B cell (primary cell): ENCODE measurements at regions not wholly inside any gene's neighbourhood (a gene's known extent, or its start where the extent isn't known, plus 50 kb on each side); places are given as distances from the start of the nearest gene placed in this dataset.

Experiments
- ATAC-seq: fragments of 200-7000 bp; cut with Tn5 transposase; one replicate; pipeline ENCODE4 v1.10.0; 2021; ENCODE audit warnings: low read depth, mild to moderate bottlenecking, moderate number of reproducible peaks, moderate library complexity
- CTCF ChIA-PET: fragments of 350-600 bp; sonication (Branson Sonifier 250); formaldehyde crosslinking; loops from one replicate; lab custom pipeline; 2021; ENCODE audit warnings: antibody characterized with exemption, inconsistent platforms; lab: Charles Lee
- POLR2A ChIA-PET: fragments of 350-600 bp; sonication (Branson Sonifier 250); formaldehyde crosslinking; loops from one replicate; lab custom pipeline; 2021; ENCODE audit warnings: antibody characterized with exemption; lab: Charles Lee
- DNase-seq: peaks from one replicate; pipeline ENCODE4 v3.0.0; 2013
- H2AFZ ChIP-seq: 2 replicates; pipeline ENCODE4 v1.6.1; 2012; ENCODE audit warnings: mild to moderate bottlenecking, low read depth, low read length; ENCODE audit not compliant: insufficient read depth, poor library complexity, severe bottlenecking
- H3K27ac ChIP-seq, 2 donors: 1 replicate in 1 of 2; 2 replicates in 1 of 2; pipeline ENCODE4 v1.5.1; 2012 to 2013; ENCODE audit warnings: low read length in 2 of 2, mild to moderate bottlenecking in 2 of 2, moderate library complexity in 1 of 2
- H3K27me3 ChIP-seq, 4 experiments: fragments of 200-600 bp in 1 of 4; sonication (generic) in 1 of 4; replicated peaks in 1 of 4; 1 replicate in 2 of 4; 2 replicates in 2 of 4; pipeline versions ENCODE4 v1.6.1 to v1.7.0; 2013 to 2016; ENCODE audit warnings: low read length in 3 of 4, mild to moderate bottlenecking in 2 of 4, mixed read lengths in 1 of 4, moderate library complexity in 1 of 4; ENCODE audit not compliant: insufficient read depth in 4 of 4, control insufficient read depth in 3 of 4; ENCODE audit errors: control extremely low read depth in 1 of 4
- H3K36me3 ChIP-seq, 2 experiments: replicated peaks in 1 of 2; 1 replicate in 1 of 2; 2 replicates in 1 of 2; pipeline versions ENCODE4 v1.6.1 to v1.7.1; 2013; ENCODE audit warnings: low read length in 1 of 2; ENCODE audit not compliant: insufficient read depth in 2 of 2, control insufficient read depth in 1 of 2; ENCODE audit errors: control extremely low read depth in 1 of 2, extremely low read depth in 1 of 2
- H3K4me1 ChIP-seq, 2 donors: fragments of 200-600 bp in 1 of 2; sonication (generic) in 1 of 2; 1 replicate in 1 of 2; 2 replicates in 1 of 2; pipeline versions ENCODE4 v1.5.1 to v1.6.1; 2013 to 2017; ENCODE audit warnings: low read length in 2 of 2; ENCODE audit not compliant: control insufficient read depth in 2 of 2, insufficient read depth in 2 of 2
- H3K4me2 ChIP-seq: replicated peaks from 2 replicates; pipeline ENCODE3; 2012; ENCODE audit warnings: mild to moderate bottlenecking, low read depth, low read length; ENCODE audit not compliant: poor library complexity, severe bottlenecking
- H3K4me3 ChIP-seq, 5 experiments: fragments of 200-600 bp in 1 of 5; sonication (generic) in 1 of 5; 1 replicate in 3 of 5; 2 replicates in 2 of 5; pipeline versions ENCODE4 v1.5.1 to v1.7.0; 2011 to 2016; ENCODE audit warnings: low read length in 4 of 5, mild to moderate bottlenecking in 4 of 5, low read depth in 2 of 5, control low read depth in 1 of 5, moderate library complexity in 1 of 5; ENCODE audit not compliant: insufficient read depth in 1 of 5; ENCODE audit errors: control extremely low read depth in 1 of 5, extremely low read depth in 1 of 5
- H3K79me2 ChIP-seq: fragments of 200-600 bp; sonication (generic); one replicate; pipeline ENCODE4 v1.6.0; 2016; ENCODE audit warnings: low read length; ENCODE audit not compliant: control insufficient read depth, insufficient read depth
- H3K9ac ChIP-seq: fragments of 200-600 bp; sonication (generic); 2 replicates; pipeline ENCODE4 v1.6.1; 2017; ENCODE audit warnings: mild to moderate bottlenecking, low read length, moderate library complexity
- H3K9me3 ChIP-seq, 3 donors: one replicate each; pipeline versions ENCODE4 v1.6.1 to v1.7.1; 2013; ENCODE audit warnings: low read length in 2 of 3; ENCODE audit not compliant: control insufficient read depth in 2 of 3, insufficient read depth in 1 of 3; ENCODE audit errors: control extremely low read depth in 1 of 3
- H4K20me1 ChIP-seq: 2 replicates; pipeline ENCODE4 v1.6.0; 2012; ENCODE audit warnings: mild to moderate bottlenecking, low read length; ENCODE audit not compliant: insufficient read depth, control insufficient read depth, poor library complexity, severe bottlenecking
- H3K27ac Mint-ChIP-seq: one replicate; pipeline ENCODE4 v1.8.0; 2021; ENCODE audit warnings: mixed read lengths
- H3K27me3 Mint-ChIP-seq: one replicate; pipeline ENCODE4 v1.8.0; 2021; ENCODE audit warnings: mixed read lengths
- H3K4me1 Mint-ChIP-seq: one replicate; pipeline ENCODE4 v1.8.0; 2021; ENCODE audit warnings: mixed read lengths
- H3K4me3 Mint-ChIP-seq: one replicate; pipeline ENCODE4 v1.8.0; 2021; ENCODE audit warnings: mixed read lengths
- H3K9me3 Mint-ChIP-seq: one replicate; pipeline ENCODE4 v1.8.0; 2022; ENCODE audit warnings: mixed read lengths; ENCODE audit not compliant: insufficient read depth
- EZH2 ChIP-seq: IDR thresholded peaks from 2 replicates; pipeline ENCODE4 v1.6.1; 2012; ENCODE audit warnings: borderline replicate concordance, low read depth, mild to moderate bottlenecking, moderate library complexity, low read length; ENCODE audit not compliant: insufficient read depth, poor library complexity, severe bottlenecking
- WGBS: methylation state at CpG from one replicate; pipeline ENCODE4 v1.1.5; 2013; ENCODE audit warnings: missing lambda C conversion rate; ENCODE audit not compliant: insufficient coverage; 5-methylcytosine and 5-hydroxymethylcytosine counted together
- intact Hi-C: fragments of 100-400 bp; cut with micrococcal nuclease; formaldehyde crosslinking; loops from one replicate; pipeline ENCODE4 v1.10.0; 2022
- TF ChIP-seq, protein P1 (sequence below): fragments of 200-600 bp; IDR thresholded peaks from one replicate; pipeline ENCODE4 v1.8.0; 2022; ENCODE audit warnings: antibody characterized with exemption, mild to moderate bottlenecking

DNA sequence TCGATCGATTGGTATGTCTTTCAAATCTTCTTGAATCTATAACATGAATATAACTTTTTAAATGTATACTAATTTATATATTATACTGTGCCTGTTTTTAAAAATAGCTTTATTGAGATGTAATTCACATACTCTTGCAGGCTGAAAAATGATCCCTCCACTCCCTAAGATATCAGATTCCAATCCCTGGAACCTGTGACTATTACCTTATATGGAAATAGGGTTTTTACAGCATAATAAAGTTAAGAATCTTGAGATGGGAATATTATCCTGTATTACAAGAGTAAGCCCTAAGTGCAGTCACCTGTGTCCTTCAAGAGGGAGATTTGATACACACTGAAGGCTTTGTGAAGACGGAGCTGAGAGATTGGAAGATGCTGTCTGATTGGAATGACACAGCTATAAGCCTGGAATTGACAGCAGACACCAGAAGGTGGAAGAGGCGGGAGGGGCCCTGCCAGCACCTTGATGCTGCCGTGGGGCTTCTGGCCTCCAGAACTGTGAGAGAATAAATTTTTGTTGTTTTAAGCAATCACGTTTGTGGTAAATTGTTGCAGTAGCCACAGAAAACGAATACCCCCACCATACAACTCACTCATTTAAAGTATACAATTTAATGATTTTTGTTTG, 161.3 kb downstream of the RMI1 start:
- peaks cover 49% of the 10 kb centered on the region for H3K27me3 Mint-ChIP-seq
- H3K4me3 Mint-ChIP-seq: no peak overlapping the region
- ChIA-PET POLR2A (no interaction called here), CTCF (interaction anchor here (2.5 kb wide), 1 partner anchor 31 kb away, joined by 6 read pairs; no protein-coding TSS in a partner anchor)
- no peaks in the 10 kb centered on the region for H3K79me2 ChIP-seq
- 100% methylated on average over 2 of the region's 7 CpGs for WGBS
- no peak overlapping the region for H3K27ac Mint-ChIP-seq
- peaks cover 0 to 36% (median 17%) of the 10 kb centered on the region in 4 experiments for H3K27me3 ChIP-seq
- no peak overlapping the region for H2AFZ ChIP-seq
- TF ChIP-seq, protein P1, sequence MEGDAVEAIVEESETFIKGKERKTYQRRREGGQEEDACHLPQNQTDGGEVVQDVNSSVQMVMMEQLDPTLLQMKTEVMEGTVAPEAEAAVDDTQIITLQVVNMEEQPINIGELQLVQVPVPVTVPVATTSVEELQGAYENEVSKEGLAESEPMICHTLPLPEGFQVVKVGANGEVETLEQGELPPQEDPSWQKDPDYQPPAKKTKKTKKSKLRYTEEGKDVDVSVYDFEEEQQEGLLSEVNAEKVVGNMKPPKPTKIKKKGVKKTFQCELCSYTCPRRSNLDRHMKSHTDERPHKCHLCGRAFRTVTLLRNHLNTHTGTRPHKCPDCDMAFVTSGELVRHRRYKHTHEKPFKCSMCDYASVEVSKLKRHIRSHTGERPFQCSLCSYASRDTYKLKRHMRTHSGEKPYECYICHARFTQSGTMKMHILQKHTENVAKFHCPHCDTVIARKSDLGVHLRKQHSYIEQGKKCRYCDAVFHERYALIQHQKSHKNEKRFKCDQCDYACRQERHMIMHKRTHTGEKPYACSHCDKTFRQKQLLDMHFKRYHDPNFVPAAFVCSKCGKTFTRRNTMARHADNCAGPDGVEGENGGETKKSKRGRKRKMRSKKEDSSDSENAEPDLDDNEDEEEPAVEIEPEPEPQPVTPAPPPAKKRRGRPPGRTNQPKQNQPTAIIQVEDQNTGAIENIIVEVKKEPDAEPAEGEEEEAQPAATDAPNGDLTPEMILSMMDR: no peak
- TF ChIP-seq EZH2: no peak
- no peak for ATAC-seq
- H3K4me1 ChIP-seq: peaks cover 6 to 14% of the 10 kb centered on the region in 2 donors
- H3K4me1 Mint-ChIP-seq: peaks cover 18% of the 10 kb centered on the region
- no peak overlapping the region for H3K4me3 ChIP-seq
- no peak overlapping the region for H3K27ac ChIP-seq
- no peak overlapping the region for H3K9ac ChIP-seq
- no peaks in the 10 kb centered on the region for H4K20me1 ChIP-seq
- H3K36me3 ChIP-seq: no peaks in the 10 kb centered on the region
- H3K4me2 ChIP-seq: no peak overlapping the region
- no peak for DNase-seq
- intact Hi-C loops: no loop called here
- no peaks in the 10 kb centered on the region for H3K9me3 ChIP-seq
- H3K9me3 Mint-ChIP-seq: no peaks in the 10 kb centered on the region

DNA sequence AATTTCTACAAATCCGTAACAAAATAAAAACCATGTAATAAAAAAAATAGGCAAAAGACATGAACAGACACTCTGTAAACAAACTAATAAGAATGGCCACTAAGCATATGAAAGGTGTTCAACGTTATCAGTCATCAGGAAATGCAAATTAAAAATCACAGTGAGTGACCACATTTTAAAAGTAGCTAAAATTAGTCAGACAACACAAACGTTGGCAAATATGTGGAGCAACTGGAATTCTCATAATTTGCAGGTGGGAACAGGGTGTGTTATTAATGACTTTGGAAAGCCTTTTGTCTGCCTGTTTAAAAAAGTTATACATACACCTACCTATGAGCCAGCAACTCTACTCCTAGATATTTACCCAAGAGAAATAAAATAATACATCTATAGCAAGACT, 164.4 kb downstream of the RMI1 start:
- H3K27me3 Mint-ChIP-seq: peaks cover 35% of the 10 kb centered on the region

More for the DNA sequence above, 164.4 kb downstream of the RMI1 start:
- no peaks in the 10 kb centered on the region for H3K9me3 Mint-ChIP-seq
- Histone ChIP-seq H3K4me2 (no peak overlapping the region), H3K79me2 (no peaks in the 10 kb centered on the region), H2AFZ (no peak overlapping the region), H3K27me3 (peaks cover 0 to 27% (median 13%) of the 10 kb centered on the region in 4 experiments), H3K27ac (no peak overlapping the region), H3K36me3 (no peaks in the 10 kb centered on the region), H3K9ac (no peak overlapping the region), H3K4me3 (no peak overlapping the region), H4K20me1 (no peaks in the 10 kb centered on the region), H3K4me1 (peaks cover 6 to 9% of the 10 kb centered on the region in 2 donors), H3K9me3 (no peaks in the 10 kb centered on the region)
- no CpG with 5 or more reads among the region's 3 CpGs for WGBS
- ChIA-PET POLR2A (no interaction called here), CTCF (interaction anchor here (0.7 kb wide), 1 partner anchor 524 kb away, joined by 4 read pairs; no protein-coding TSS in a partner anchor)
- ATAC-seq (no peak), DNase-seq (no peak)
- H3K4me1 Mint-ChIP-seq: peaks cover 11% of the 10 kb centered on the region
- TF ChIP-seq EZH2: no peak
- TF ChIP-seq, protein P1: no peak
- no peak overlapping the region for H3K4me3 Mint-ChIP-seq
- intact Hi-C loops: no loop called here
- H3K27ac Mint-ChIP-seq: no peak overlapping the region
